ENCODE measurements at regions not wholly inside any gene's neighbourhood (a gene's known extent, or its start where the extent isn't known, plus 50 kb on each side); places are given as distances from the start of the nearest gene placed in this dataset.
"Not testable (repeated sequence)": the region's sequence is repeated elsewhere in the genome, so short reads cannot be mapped to it uniquely, and the experiment has no call there.

GRCh38 chr2:94737736-94738342 lies 133.4 kb upstream of the TEKT4 start:
- not testable (repeated sequence) for DNase-seq

DNA sequence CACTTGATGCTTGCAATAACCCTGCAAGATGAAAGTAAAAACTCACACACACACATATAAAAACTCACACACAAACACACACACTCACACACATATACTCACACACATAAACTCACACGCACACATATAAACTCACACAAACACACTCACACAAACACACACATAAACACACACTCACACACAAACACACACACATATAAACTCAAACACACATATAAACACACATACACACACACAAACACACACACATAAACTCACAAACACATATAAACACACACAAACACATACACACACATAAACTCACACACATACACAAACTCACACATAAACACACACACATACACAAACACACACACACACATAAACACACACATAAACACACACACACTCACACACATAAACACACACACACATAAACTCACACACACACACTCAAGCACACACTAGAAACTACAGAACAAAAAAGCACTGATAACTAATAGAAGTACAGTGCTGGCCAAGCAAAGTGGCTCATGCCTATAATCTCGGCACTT lies 117.7 kb upstream of the TEKT4 start:
- DNase-seq, result no peak

DNA sequence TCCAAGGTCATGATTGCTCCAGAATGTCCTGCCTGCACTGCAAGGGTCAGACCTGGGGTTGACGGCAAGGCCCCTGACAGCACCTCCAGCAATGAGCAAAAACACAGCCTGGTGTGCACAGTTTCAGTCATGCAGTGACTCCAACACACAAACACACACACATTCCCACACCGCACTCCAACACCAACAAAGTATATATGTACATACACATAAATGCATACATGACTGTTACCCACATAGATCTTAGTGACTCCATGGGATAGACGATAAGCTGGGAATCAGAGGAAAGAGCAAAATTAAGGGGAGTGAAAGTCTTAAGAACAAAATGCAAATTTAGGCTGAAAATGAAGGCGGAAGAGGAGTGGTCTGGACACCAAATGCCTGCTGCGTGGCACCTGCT lies 112.7 kb upstream of the TEKT4 start:
- no peak for DNase-seq

DNA sequence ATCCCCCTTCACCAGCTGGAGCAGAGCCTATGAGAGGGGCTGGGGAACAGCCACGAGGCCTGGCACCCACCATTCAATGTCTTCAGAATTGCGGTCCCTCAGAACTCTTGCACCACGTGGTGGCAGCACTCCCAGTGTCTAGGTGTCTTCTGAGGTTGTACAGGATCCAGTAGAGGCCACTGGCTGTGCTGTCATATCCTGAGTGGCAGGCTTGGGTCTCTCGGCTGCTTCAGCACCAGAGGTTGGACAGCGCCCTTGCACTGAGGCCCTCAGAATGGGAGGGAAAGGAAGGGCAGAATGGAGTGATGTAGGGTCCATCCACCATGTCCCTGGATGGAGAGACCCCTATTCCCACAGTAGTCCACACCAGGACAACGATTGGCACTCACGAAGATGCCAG lies 112.0 kb upstream of the TEKT4 start:
- DNase-seq, result no peak

- no peak for DNase-seq
Measured at GRCh38 chr2:94762600-94762999, 108.6 kb upstream of the TEKT4 start.

DNA sequence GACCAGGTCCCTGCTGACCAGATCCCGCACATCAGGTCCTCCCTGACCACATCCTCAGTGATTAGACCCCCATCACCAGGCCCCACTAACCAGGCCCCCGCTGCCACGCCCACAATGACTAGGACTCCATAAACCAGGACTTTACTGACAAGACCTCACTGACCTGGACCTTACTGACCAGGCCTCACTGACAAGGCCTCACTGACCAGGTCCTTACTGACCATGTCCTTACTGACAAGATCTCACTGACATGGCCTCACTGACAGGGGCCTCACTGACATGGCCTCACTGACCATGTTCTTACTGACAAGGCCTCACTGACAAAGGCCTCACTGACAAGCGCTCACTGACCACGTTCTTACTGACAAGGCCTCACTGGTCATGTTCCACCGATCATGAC lies 107.9 kb upstream of the TEKT4 start:
- no peak for DNase-seq

GRCh38 chr2:94764331-94764730 lies 106.9 kb upstream of the TEKT4 start:
- not testable (repeated sequence) for DNase-seq

DNA sequence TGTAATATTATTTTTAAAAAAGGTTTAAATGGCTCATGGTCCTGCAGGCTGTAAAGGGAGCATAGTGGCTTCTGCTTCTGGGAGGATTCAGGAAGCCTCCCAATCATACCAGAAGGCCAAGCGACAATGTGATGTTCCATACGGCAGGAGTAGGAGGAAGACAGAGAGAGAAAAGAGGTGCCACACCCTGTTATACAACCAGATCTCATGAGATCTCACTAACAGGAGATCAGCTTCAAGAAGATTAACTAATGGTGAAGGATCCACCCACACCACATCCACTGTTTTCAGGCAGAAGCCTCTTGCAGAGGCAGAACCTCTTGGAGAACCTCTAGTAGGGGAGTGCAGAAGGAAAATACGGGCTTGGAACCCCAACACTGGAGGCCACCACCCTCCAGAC lies 103.9 kb upstream of the TEKT4 start:
- no peak for DNase-seq

DNA sequence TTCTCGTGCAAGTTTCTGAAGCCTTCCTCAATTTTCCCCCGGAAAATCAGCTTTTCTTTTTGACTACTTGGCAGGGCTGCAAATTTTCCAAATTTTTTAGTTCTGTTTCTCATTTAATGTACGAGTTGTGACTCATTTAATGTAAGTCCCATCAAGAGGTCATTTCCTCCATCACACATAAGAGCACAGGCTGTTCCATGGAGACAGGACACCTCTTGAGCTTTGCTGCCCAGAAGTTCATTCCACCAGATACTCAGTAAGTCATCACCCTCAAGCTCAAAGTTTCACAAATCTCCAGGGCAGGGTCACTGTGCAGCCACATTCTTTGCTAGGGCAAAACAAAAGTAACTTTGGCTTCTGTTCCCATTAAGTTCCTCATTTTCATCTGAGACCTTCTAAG lies 101.5 kb upstream of the TEKT4 start:
- DNase-seq, result no peak

GRCh38 chr2:94774851-94775250 lies 96.4 kb upstream of the TEKT4 start:
- DNase-seq, result no peak

- DNase-seq, result no peak
Measured at GRCh38 chr2:94776036-94776435, 95.2 kb upstream of the TEKT4 start.

GRCh38 chr2:94785105-94785504 lies 86.1 kb upstream of the TEKT4 start:
- not testable (repeated sequence) for DNase-seq

- DNase-seq, result not testable (repeated sequence)
Measured at GRCh38 chr2:94786424-94786823, 84.8 kb upstream of the TEKT4 start.

DNA sequence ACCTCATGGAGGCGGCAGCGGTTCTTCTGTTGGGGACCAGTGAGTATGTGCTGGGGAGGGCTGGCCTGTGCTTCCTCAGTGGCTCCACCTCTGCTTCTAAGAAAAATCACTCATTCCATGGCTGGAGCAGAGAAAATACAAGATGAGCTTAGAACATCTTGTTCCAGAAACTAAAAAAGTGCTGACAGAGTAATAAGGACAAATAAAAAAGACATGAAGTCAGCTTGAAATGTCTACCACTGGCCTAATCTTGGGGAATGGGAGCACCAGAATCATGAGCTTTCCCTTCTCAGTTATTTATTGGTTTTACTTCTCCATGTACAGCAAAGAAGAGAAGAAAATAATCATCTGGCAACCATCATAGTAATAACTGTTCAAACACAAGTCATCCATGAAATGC lies 81.1 kb upstream of the TEKT4 start:
- not testable (repeated sequence) for DNase-seq

DNA sequence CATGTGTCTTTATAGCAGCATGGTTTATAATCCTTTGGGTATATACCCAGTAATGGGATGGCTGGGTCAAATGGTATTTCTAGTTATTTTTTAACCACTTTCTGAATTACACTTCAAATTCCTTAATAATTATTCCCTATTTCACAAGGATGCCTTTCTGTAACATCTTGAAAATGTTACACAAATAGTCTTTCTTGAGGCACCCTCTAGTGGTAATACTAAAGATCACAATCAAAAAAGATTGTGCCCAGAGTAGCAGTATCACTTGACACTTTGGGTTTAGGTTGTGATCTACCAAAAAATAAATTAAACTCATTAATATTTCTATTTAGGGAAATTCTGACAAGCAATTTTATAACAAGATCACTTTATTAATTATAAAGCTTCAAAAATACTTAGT lies 74.0 kb upstream of the TEKT4 start:
- not testable (repeated sequence) for DNase-seq

Data from NCI-H2171 (cell line).